NB4 (cell line): ENCODE measurements at regions not wholly inside any gene's neighbourhood (a gene's known extent, or its start where the extent isn't known, plus 50 kb on each side); places are given as distances from the start of the nearest gene placed in this dataset.

Source experiments
- MYC ChIP-seq: IDR thresholded peaks from 2 replicates; pipeline ENCODE4 v1.6.1; 2011; ENCODE audit warnings: low read depth, low read length
- POLR2A ChIP-seq: IDR thresholded peaks from 2 replicates; pipeline ENCODE4 v1.6.1; 2011; ENCODE audit warnings: mild to moderate bottlenecking; ENCODE audit not compliant: insufficient read length; ENCODE audit errors: extremely low read depth
- TF ChIP-seq, protein P1 (sequence below): IDR thresholded peaks from one replicate; pipeline ENCODE4 v1.5.1; 2012; ENCODE audit warnings: low read depth, low read length
- TF ChIP-seq, protein P2 (sequence below): IDR thresholded peaks from 2 replicates; pipeline ENCODE4 v1.6.1; 2011; ENCODE audit warnings: low read depth, low read length

DNA sequence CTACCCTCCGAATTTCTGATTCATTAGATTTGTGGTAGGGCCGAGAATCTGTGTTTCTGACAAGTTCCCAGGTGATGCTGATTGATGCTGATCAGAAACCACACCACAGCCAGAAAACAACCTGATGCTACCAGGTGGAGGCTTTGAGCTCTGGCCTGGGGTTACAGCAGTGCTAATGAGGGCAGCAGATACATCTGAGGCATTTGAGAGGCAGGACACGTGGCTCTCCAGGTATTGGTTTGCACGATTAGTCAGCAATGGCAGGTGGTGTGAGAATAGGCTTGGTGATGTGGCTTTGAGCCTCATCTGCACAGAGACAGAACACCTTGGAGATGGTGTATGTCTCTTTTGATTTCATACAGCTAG is 78.8 kb upstream of the THBS1 start:
- TF ChIP-seq, protein P1, sequence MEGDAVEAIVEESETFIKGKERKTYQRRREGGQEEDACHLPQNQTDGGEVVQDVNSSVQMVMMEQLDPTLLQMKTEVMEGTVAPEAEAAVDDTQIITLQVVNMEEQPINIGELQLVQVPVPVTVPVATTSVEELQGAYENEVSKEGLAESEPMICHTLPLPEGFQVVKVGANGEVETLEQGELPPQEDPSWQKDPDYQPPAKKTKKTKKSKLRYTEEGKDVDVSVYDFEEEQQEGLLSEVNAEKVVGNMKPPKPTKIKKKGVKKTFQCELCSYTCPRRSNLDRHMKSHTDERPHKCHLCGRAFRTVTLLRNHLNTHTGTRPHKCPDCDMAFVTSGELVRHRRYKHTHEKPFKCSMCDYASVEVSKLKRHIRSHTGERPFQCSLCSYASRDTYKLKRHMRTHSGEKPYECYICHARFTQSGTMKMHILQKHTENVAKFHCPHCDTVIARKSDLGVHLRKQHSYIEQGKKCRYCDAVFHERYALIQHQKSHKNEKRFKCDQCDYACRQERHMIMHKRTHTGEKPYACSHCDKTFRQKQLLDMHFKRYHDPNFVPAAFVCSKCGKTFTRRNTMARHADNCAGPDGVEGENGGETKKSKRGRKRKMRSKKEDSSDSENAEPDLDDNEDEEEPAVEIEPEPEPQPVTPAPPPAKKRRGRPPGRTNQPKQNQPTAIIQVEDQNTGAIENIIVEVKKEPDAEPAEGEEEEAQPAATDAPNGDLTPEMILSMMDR: no peak
- TF ChIP-seq POLR2A (no peak), MYC (no peak)
- TF ChIP-seq, protein P2, sequence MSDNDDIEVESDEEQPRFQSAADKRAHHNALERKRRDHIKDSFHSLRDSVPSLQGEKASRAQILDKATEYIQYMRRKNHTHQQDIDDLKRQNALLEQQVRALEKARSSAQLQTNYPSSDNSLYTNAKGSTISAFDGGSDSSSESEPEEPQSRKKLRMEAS: no peak
